GM12891 (cell line): ENCODE measurements at regions not wholly inside any gene's neighbourhood (a gene's known extent, or its start where the extent isn't known, plus 50 kb on each side); places are given as distances from the start of the nearest gene placed in this dataset.

Experiments used
- DNase-seq: peaks from one replicate; pipeline ENCODE4 v3.0.0; 2011; ENCODE audit warnings: low spot score; ENCODE audit not compliant: insufficient read length
- FAIRE-seq: peaks from 2 replicates; lab custom pipeline; 2011; peaks lifted over from hg19 to GRCh38; lab: Jason Lieb, UNC
- PAX5 ChIP-seq: IDR thresholded peaks from 2 replicates; pipeline ENCODE4 v1.6.1; 2011; ENCODE audit warnings: low read length, moderate library complexity, mild to moderate bottlenecking; ENCODE audit not compliant: insufficient read depth, severe bottlenecking
- POLR2A ChIP-seq: IDR thresholded peaks from 2 replicates; pipeline ENCODE4 v1.6.1; 2011; ENCODE audit warnings: low read depth, low read length, control low read depth
- POLR2AphosphoS5 ChIP-seq: IDR thresholded peaks from 2 replicates; pipeline ENCODE4 v1.6.1; 2011; ENCODE audit warnings: low read depth, low read length, control low read depth
- POU2F2 ChIP-seq: IDR thresholded peaks from 2 replicates; pipeline ENCODE4 v1.6.1; 2011; ENCODE audit warnings: low read depth, mild to moderate bottlenecking, control low read depth, low read length, moderate library complexity
- SPI1 ChIP-seq: IDR thresholded peaks from 2 replicates; pipeline ENCODE4 v1.6.1; 2011; ENCODE audit warnings: low read depth, low read length, control low read depth
- TAF1 ChIP-seq: IDR thresholded peaks from 2 replicates; pipeline ENCODE4 v1.6.1; 2011; ENCODE audit warnings: low read depth, low read length, control low read depth

- DNase-seq (no peak), FAIRE-seq (no peak)
- TF ChIP-seq SPI1 (no peak), POU2F2 (no peak), POLR2A (no peak), TAF1 (no peak), PAX5 (no peak), POLR2AphosphoS5 (no peak)
These were observed 163.4 kb downstream of the GAS1 start for GRCh38 chr9:86783884-86784283.

- no peak for TF ChIP-seq TAF1
- no peak for TF ChIP-seq PAX5
- TF ChIP-seq POLR2A: no peak
- DNase-seq: no peak
- no peak for FAIRE-seq
These were observed 164.5 kb downstream of the GAS1 start for GRCh38 chr9:86782831-86783230.

GRCh38 chr9:86778761-86779160 is 168.5 kb downstream of the GAS1 start:
- FAIRE-seq: no peak

GRCh38 chr9:86775718-86776117 is 171.6 kb downstream of the GAS1 start:
- no peak for FAIRE-seq
- TF ChIP-seq TAF1 (no peak), POLR2A (no peak), PAX5 (no peak), POLR2AphosphoS5 (no peak), SPI1 (no peak), POU2F2 (no peak)
- DNase-seq: no peak

More at GRCh38 chr9:86778761-86779160, 168.5 kb downstream of the GAS1 start:
- DNase-seq: no peak
- TF ChIP-seq POLR2A: no peak
- TF ChIP-seq POLR2AphosphoS5: no peak
- TF ChIP-seq TAF1: no peak
- no peak for TF ChIP-seq PAX5
- TF ChIP-seq POU2F2: no peak
- no peak for TF ChIP-seq SPI1

GRCh38 chr9:86774116-86774515 is 173.2 kb downstream of the GAS1 start:
- FAIRE-seq (no peak), DNase-seq (no peak)
- TF ChIP-seq POLR2AphosphoS5: no peak
- no peak for TF ChIP-seq POLR2A
- no peak for TF ChIP-seq TAF1
- TF ChIP-seq PAX5: no peak

- DNase-seq (no peak), FAIRE-seq (no peak)
- TF ChIP-seq PAX5 (no peak), POLR2A (no peak), POLR2AphosphoS5 (no peak), POU2F2 (no peak), SPI1 (no peak), TAF1 (no peak)
These were observed 173.8 kb downstream of the GAS1 start for GRCh38 chr9:86773422-86773945.

- DNase-seq (no peak), FAIRE-seq (no peak)
- TF ChIP-seq POU2F2 (no peak), SPI1 (no peak), POLR2AphosphoS5 (no peak), TAF1 (no peak), POLR2A (no peak), PAX5 (no peak)
These were observed 174.7 kb downstream of the GAS1 start for GRCh38 chr9:86772635-86772993.

GRCh38 chr9:86771941-86772634 is 175.2 kb downstream of the GAS1 start:
- FAIRE-seq (no peak), DNase-seq (no peak)
- TF ChIP-seq PAX5: no peak
- TF ChIP-seq SPI1: no peak
- no peak for TF ChIP-seq TAF1
- TF ChIP-seq POLR2AphosphoS5: no peak
- TF ChIP-seq POLR2A: no peak
- no peak for TF ChIP-seq POU2F2

GRCh38 chr9:86771420-86771819 is 175.9 kb downstream of the GAS1 start:
- DNase-seq (no peak), FAIRE-seq (no peak)
- TF ChIP-seq SPI1 (no peak), PAX5 (no peak), POLR2AphosphoS5 (no peak), TAF1 (no peak), POLR2A (no peak), POU2F2 (no peak)

GRCh38 chr9:86768709-86769108 is 178.6 kb downstream of the GAS1 start:
- no peak for TF ChIP-seq POLR2AphosphoS5
- no peak for TF ChIP-seq PAX5
- no peak for TF ChIP-seq POU2F2
- no peak for TF ChIP-seq SPI1
- TF ChIP-seq TAF1: no peak
- no peak for TF ChIP-seq POLR2A
- no peak for FAIRE-seq

GRCh38 chr9:86768020-86768419 is 179.3 kb downstream of the GAS1 start:
- FAIRE-seq: no peak
- TF ChIP-seq POLR2AphosphoS5 (no peak), PAX5 (no peak), POLR2A (no peak), SPI1 (no peak), POU2F2 (no peak), TAF1 (no peak)

More at GRCh38 chr9:86768709-86769108, 178.6 kb downstream of the GAS1 start:
- no peak for DNase-seq

More at GRCh38 chr9:86768020-86768419, 179.3 kb downstream of the GAS1 start:
- no peak for DNase-seq
